BJ (cell line): ENCODE measurements at regions not wholly inside any gene's neighbourhood (a gene's known extent, or its start where the extent isn't known, plus 50 kb on each side); places are given as distances from the start of the nearest gene placed in this dataset.

Experiments
- CTCF ChIA-PET: fragments of 350-600 bp; formaldehyde crosslinking; extraction: SDS; loops from one replicate; lab custom pipeline; 2021; ENCODE audit warnings: antibody characterized with exemption, inconsistent platforms; lab: Yijun Ruan, JAX
- POLR2A ChIA-PET: fragments of 300-600 bp; sonication (Branson Sonifier 250); formaldehyde crosslinking; extraction: SDS; loops from one replicate; lab custom pipeline; 2021; ENCODE audit warnings: antibody characterized with exemption; lab: Charles Lee
- DNase-seq: peaks from one replicate; pipeline ENCODE4 v3.0.0-alpha.2; 2011; ENCODE audit warnings: low read depth
- H3K27me3 ChIP-seq: 2 replicates; pipeline ENCODE4 v1.6.0; 2011; ENCODE audit warnings: low read length; ENCODE audit not compliant: control insufficient read depth, insufficient read depth
- H3K36me3 ChIP-seq: 2 replicates; pipeline ENCODE4 v1.5.1; 2011; ENCODE audit warnings: low read length; ENCODE audit not compliant: control insufficient read depth, insufficient read depth
- H3K4me3 ChIP-seq: 2 replicates; pipeline ENCODE4 v1.5.1; 2011; ENCODE audit warnings: low read depth, mild to moderate bottlenecking, control low read depth, low read length
- CTCF ChIP-seq: IDR thresholded peaks from 2 replicates; pipeline ENCODE4 v1.5.1; 2011; ENCODE audit warnings: low read depth, mild to moderate bottlenecking, control low read depth, inconsistent platforms, low read length, moderate library complexity; ENCODE audit not compliant: insufficient read depth

GRCh38 chr2:234839285-234839684 is 112.5 kb upstream of the SH3BP4 start:
- DNase-seq = no peak
- ChIA-PET CTCF (interaction anchor here (1.2 kb wide), 1 partner anchor 107 kb away, joined by 3 read pairs; no protein-coding TSS in a partner anchor), POLR2A (no interaction called here)
- Histone ChIP-seq H3K27me3 (no peaks in the 10 kb centered on the region), H3K4me3 (no peak overlapping the region), H3K36me3 (no peaks in the 10 kb centered on the region)
- TF ChIP-seq CTCF = no peak

GRCh38 chr2:234836271-234836670 is 115.5 kb upstream of the SH3BP4 start:
- Histone ChIP-seq H3K36me3 (no peaks in the 10 kb centered on the region), H3K27me3 (no peaks in the 10 kb centered on the region), H3K4me3 (no peak overlapping the region)
- POLR2A ChIA-PET = no interaction called here
- no peak for TF ChIP-seq CTCF
- CTCF ChIA-PET = no interaction called here
- no peak for DNase-seq

GRCh38 chr2:234835738-234836137 is 116.1 kb upstream of the SH3BP4 start:
- Histone ChIP-seq H3K36me3 (no peaks in the 10 kb centered on the region), H3K27me3 (no peaks in the 10 kb centered on the region), H3K4me3 (no peak overlapping the region)
- TF ChIP-seq CTCF = no peak
- no peak for DNase-seq
- CTCF ChIA-PET = no interaction called here
- POLR2A ChIA-PET = no interaction called here

- no peak for DNase-seq
- no peak for TF ChIP-seq CTCF
- H3K27me3 ChIP-seq = no peaks in the 10 kb centered on the region
- no peak overlapping the region for H3K4me3 ChIP-seq
- no peaks in the 10 kb centered on the region for H3K36me3 ChIP-seq
- ChIA-PET CTCF (interaction anchor here (0.7 kb wide), 1 partner anchor 83 kb away, joined by 3 read pairs; no protein-coding TSS in a partner anchor), POLR2A (no interaction called here)
Observed at GRCh38 chr2:234834228-234834923, 117.4 kb upstream of the SH3BP4 start.

GRCh38 chr2:234830853-234831252 is 121.0 kb upstream of the SH3BP4 start:
- Histone ChIP-seq H3K27me3 (no peaks in the 10 kb centered on the region), H3K4me3 (no peak overlapping the region), H3K36me3 (no peaks in the 10 kb centered on the region)
- no peak for TF ChIP-seq CTCF
- ChIA-PET CTCF (no interaction called here), POLR2A (no interaction called here)
- no peak for DNase-seq
